ENCODE measurements at regions not wholly inside any gene's neighbourhood (a gene's known extent, or its start where the extent isn't known, plus 50 kb on each side); places are given as distances from the start of the nearest gene placed in this dataset.

GRCh38 chr13:89687066-89687465 lies 1660.4 kb upstream of the MIR17HG start:
- TF ChIP-seq, protein P1, sequence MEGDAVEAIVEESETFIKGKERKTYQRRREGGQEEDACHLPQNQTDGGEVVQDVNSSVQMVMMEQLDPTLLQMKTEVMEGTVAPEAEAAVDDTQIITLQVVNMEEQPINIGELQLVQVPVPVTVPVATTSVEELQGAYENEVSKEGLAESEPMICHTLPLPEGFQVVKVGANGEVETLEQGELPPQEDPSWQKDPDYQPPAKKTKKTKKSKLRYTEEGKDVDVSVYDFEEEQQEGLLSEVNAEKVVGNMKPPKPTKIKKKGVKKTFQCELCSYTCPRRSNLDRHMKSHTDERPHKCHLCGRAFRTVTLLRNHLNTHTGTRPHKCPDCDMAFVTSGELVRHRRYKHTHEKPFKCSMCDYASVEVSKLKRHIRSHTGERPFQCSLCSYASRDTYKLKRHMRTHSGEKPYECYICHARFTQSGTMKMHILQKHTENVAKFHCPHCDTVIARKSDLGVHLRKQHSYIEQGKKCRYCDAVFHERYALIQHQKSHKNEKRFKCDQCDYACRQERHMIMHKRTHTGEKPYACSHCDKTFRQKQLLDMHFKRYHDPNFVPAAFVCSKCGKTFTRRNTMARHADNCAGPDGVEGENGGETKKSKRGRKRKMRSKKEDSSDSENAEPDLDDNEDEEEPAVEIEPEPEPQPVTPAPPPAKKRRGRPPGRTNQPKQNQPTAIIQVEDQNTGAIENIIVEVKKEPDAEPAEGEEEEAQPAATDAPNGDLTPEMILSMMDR (conservative IDR thresholded peaks at IDR 0.05; ENCODE audit: low read depth in 2 of 2), result no peak
- no peak for TF ChIP-seq EZH2 (IDR thresholded peaks at IDR 0.05; ENCODE audit: low read depth, unreplicated experiment)
- no peak for TF ChIP-seq EZH2phosphoT487 (IDR thresholded peaks at IDR 0.05; ENCODE audit: unreplicated experiment)
- TF ChIP-seq, protein P2, sequence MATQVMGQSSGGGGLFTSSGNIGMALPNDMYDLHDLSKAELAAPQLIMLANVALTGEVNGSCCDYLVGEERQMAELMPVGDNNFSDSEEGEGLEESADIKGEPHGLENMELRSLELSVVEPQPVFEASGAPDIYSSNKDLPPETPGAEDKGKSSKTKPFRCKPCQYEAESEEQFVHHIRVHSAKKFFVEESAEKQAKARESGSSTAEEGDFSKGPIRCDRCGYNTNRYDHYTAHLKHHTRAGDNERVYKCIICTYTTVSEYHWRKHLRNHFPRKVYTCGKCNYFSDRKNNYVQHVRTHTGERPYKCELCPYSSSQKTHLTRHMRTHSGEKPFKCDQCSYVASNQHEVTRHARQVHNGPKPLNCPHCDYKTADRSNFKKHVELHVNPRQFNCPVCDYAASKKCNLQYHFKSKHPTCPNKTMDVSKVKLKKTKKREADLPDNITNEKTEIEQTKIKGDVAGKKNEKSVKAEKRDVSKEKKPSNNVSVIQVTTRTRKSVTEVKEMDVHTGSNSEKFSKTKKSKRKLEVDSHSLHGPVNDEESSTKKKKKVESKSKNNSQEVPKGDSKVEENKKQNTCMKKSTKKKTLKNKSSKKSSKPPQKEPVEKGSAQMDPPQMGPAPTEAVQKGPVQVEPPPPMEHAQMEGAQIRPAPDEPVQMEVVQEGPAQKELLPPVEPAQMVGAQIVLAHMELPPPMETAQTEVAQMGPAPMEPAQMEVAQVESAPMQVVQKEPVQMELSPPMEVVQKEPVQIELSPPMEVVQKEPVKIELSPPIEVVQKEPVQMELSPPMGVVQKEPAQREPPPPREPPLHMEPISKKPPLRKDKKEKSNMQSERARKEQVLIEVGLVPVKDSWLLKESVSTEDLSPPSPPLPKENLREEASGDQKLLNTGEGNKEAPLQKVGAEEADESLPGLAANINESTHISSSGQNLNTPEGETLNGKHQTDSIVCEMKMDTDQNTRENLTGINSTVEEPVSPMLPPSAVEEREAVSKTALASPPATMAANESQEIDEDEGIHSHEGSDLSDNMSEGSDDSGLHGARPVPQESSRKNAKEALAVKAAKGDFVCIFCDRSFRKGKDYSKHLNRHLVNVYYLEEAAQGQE (IDR thresholded peaks at IDR 0.05; ENCODE audit: unreplicated experiment), result no peak
- no peak for TF ChIP-seq POLR2AphosphoS5 (IDR thresholded peaks at IDR 0.05; ENCODE audit: low read depth)
- TF ChIP-seq JUNB (IDR thresholded peaks at IDR 0.05; ENCODE audit: unreplicated experiment), result no peak
- no peak for TF ChIP-seq ETS1 (IDR thresholded peaks at IDR 0.05)
- TF ChIP-seq STAT1 (IDR thresholded peaks at IDR 0.05; ENCODE audit: unreplicated experiment), result no peak
- TF ChIP-seq ZNF462 (CRISPR knock-in tag; IDR thresholded peaks at IDR 0.05), result no peak
- no peak for TF ChIP-seq CREB1 (CRISPR knock-in tag; IDR thresholded peaks at IDR 0.05; ENCODE audit: low read depth)

All from GM23338 (cell line).